PFSK-1 (cell line): ENCODE measurements at regions not wholly inside any gene's neighbourhood (a gene's known extent, or its start where the extent isn't known, plus 50 kb on each side); places are given as distances from the start of the nearest gene placed in this dataset.

Experiments
- POLR2AphosphoS5 ChIP-seq: IDR thresholded peaks from 2 replicates; pipeline ENCODE4 v1.6.1; 2012; ENCODE audit warnings: low read depth, mild to moderate bottlenecking, control low read depth, low read length, moderate library complexity
- TAF1 ChIP-seq: IDR thresholded peaks from 2 replicates; pipeline ENCODE4 v1.6.1; 2012; ENCODE audit warnings: low read length, control low read depth, borderline replicate concordance; ENCODE audit not compliant: insufficient read depth

DNA sequence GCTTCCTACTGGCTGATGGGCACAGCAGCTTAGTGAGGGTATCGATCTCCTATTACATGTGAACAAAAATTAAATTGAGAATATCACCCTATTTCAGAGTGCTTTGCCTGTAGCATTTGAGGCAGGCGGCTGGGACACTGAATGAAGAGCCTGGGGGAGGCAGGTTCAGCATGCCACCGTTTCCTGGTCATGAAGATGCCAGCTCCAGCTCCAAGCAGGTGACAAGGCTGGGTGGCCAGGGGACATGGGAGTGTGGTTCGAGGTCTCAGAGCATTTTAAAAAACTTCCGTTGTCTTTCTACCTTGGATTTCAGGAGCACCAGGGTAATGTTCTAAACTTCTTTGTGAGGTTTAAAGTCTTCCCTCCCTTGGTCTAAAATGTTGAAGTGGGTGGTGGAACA is 158.2 kb downstream of the RPLP1 start:
- TF ChIP-seq POLR2AphosphoS5 (no peak), TAF1 (no peak)
